HG02610 (cell line): ENCODE measurements at regions not wholly inside any gene's neighbourhood (a gene's known extent, or its start where the extent isn't known, plus 50 kb on each side); places are given as distances from the start of the nearest gene placed in this dataset.

Experiments used
- ATAC-seq: cut with Tn5 transposase; IDR thresholded peaks from one replicate; pipeline ENCODE4 v1.9.1; 2021; ENCODE audit warnings: mild to moderate bottlenecking, moderate library complexity; ENCODE audit not compliant: unreplicated experiment

GRCh38 chr20:9923648-9924047 lies 84.8 kb upstream of the PAK5 start:
- ATAC-seq: no peak

GRCh38 chr20:9920866-9921265 lies 82.0 kb upstream of the PAK5 start:
- ATAC-seq: no peak

GRCh38 chr20:9919271-9920014 lies 80.6 kb upstream of the PAK5 start:
- peak; percentile 83 for ATAC-seq

GRCh38 chr20:9918348-9918747 lies 79.5 kb upstream of the PAK5 start:
- no peak for ATAC-seq

GRCh38 chr20:9916761-9917160 lies 77.9 kb upstream of the PAK5 start:
- ATAC-seq: no peak

GRCh38 chr20:9912858-9913434 lies 74.1 kb upstream of the PAK5 start:
- no peak for ATAC-seq

GRCh38 chr20:9912290-9912689 lies 73.4 kb upstream of the PAK5 start:
- no peak for ATAC-seq

- no peak for ATAC-seq
These were observed 72.6 kb upstream of the PAK5 start for GRCh38 chr20:9911519-9911918.

GRCh38 chr20:9909167-9909566 lies 70.3 kb upstream of the PAK5 start:
- ATAC-seq: no peak

- no peak for ATAC-seq
These were observed 64.3 kb upstream of the PAK5 start for GRCh38 chr20:9903048-9903655.

GRCh38 chr20:9889270-9889981 lies 50.5 kb upstream of the PAK5 start:
- ATAC-seq: no peak
